Calu3 (cell line): ENCODE measurements at regions not wholly inside any gene's neighbourhood (a gene's known extent, or its start where the extent isn't known, plus 50 kb on each side); places are given as distances from the start of the nearest gene placed in this dataset.
"Not testable (repeated sequence)": the region's sequence is repeated elsewhere in the genome, so short reads cannot be mapped to it uniquely, and the experiment has no call there.

Experiments used
- BruUV-seq: library from RNA; stranded (reverse); fragments of 400-500 nt; replicated peaks from 2 replicates; lab custom pipeline; 2021; lab: Mats Ljungman, UMichigan
- CTCF ChIA-PET: fragments of 300-600 bp; sonication (Branson Sonifier 250); formaldehyde crosslinking; loops from one replicate; lab custom pipeline; 2022; ENCODE audit warnings: antibody characterized with exemption; lab: Charles Lee
- DNase-seq: peaks from one replicate; pipeline ENCODE4 v3.0.0; 2022
- H3K27ac Mint-ChIP-seq: one replicate; pipeline ENCODE4 v1.8.0; 2022; ENCODE audit warnings: mixed read lengths; ENCODE audit not compliant: unreplicated experiment
- H3K27me3 Mint-ChIP-seq: one replicate; pipeline ENCODE4 v1.8.0; 2022; ENCODE audit warnings: mixed read lengths; ENCODE audit not compliant: unreplicated experiment
- H3K36me3 Mint-ChIP-seq: one replicate; pipeline ENCODE4 v1.8.0; 2022; ENCODE audit warnings: mild to moderate bottlenecking, moderate library complexity, mixed read lengths; ENCODE audit not compliant: insufficient read depth, unreplicated experiment
- H3K4me1 Mint-ChIP-seq: one replicate; pipeline ENCODE4 v1.8.0; 2022; ENCODE audit warnings: mild to moderate bottlenecking, low read depth, mixed read lengths; ENCODE audit not compliant: unreplicated experiment
- H3K4me3 Mint-ChIP-seq: one replicate; pipeline ENCODE4 v1.8.0; 2022; ENCODE audit warnings: mild to moderate bottlenecking, low read depth, moderate library complexity, mixed read lengths; ENCODE audit not compliant: unreplicated experiment
- H3K9me3 Mint-ChIP-seq: one replicate; pipeline ENCODE4 v1.8.0; 2022; ENCODE audit warnings: low read depth, mixed read lengths; ENCODE audit not compliant: unreplicated experiment
- CTCF ChIP-seq: fragments of 200-600 bp; IDR thresholded peaks from one replicate; pipeline ENCODE4 v1.8.0; 2022; ENCODE audit warnings: antibody characterized with exemption; ENCODE audit not compliant: unreplicated experiment
- intact Hi-C: fragments of 100-400 bp; cut with micrococcal nuclease; formaldehyde crosslinking; loops from one replicate; pipeline ENCODE4 v1.10.0; 2022; ENCODE audit not compliant: unreplicated experiment

- BruUV-seq = no TSS peak
- Mint-ChIP-seq H3K4me1 (no peaks in the 10 kb centered on the region), H3K27me3 (no peaks in the 10 kb centered on the region), H3K36me3 (no peaks in the 10 kb centered on the region), H3K4me3 (no peak overlapping the region), H3K27ac (no peak overlapping the region), H3K9me3 (peaks cover 10% of the 10 kb centered on the region)
- intact Hi-C loops = no loop called here
- TF ChIP-seq CTCF = no peak
- DNase-seq = no peak
- CTCF ChIA-PET = no interaction called here
Observed at GRCh38 chr4:14000091-14000814, 372.7 kb upstream of the BOD1L1 start.

GRCh38 chr4:14002331-14002730, 374.8 kb upstream of the BOD1L1 start:
- H3K4me1 Mint-ChIP-seq, H3K4me3 Mint-ChIP-seq, DNase-seq, BruUV-seq, H3K27ac Mint-ChIP-seq, H3K36me3 Mint-ChIP-seq, H3K9me3 Mint-ChIP-seq, H3K27me3 Mint-ChIP-seq, intact Hi-C loops: not testable (repeated sequence)
- CTCF ChIA-PET = interaction anchor here (0.5 kb wide), 1 partner anchor 262 kb away, joined by 6 read pairs; no protein-coding TSS in a partner anchor

GRCh38 chr4:14008494-14008893, 381.0 kb upstream of the BOD1L1 start:
- Mint-ChIP-seq H3K27ac (no peak overlapping the region), H3K4me1 (no peaks in the 10 kb centered on the region), H3K27me3 (no peaks in the 10 kb centered on the region), H3K4me3 (no peak overlapping the region), H3K36me3 (no peaks in the 10 kb centered on the region), H3K9me3 (no peaks in the 10 kb centered on the region)
- intact Hi-C loops = no loop called here
- BruUV-seq = no TSS peak
- DNase-seq = no peak
- TF ChIP-seq CTCF = no peak
- CTCF ChIA-PET = no interaction called here

GRCh38 chr4:14018191-14018853, 390.8 kb upstream of the BOD1L1 start:
- Mint-ChIP-seq H3K27me3 (no peaks in the 10 kb centered on the region), H3K9me3 (no peaks in the 10 kb centered on the region), H3K4me3 (no peak overlapping the region), H3K4me1 (no peaks in the 10 kb centered on the region), H3K36me3 (no peaks in the 10 kb centered on the region), H3K27ac (no peak overlapping the region)
- no TSS peak for BruUV-seq
- no peak for TF ChIP-seq CTCF
- no peak for DNase-seq
- CTCF ChIA-PET = no interaction called here
- intact Hi-C loops = no loop called here

- Mint-ChIP-seq H3K9me3 (no peaks in the 10 kb centered on the region), H3K4me3 (no peak overlapping the region), H3K4me1 (no peaks in the 10 kb centered on the region), H3K27me3 (no peaks in the 10 kb centered on the region), H3K36me3 (no peaks in the 10 kb centered on the region), H3K27ac (no peak overlapping the region)
- no TSS peak for BruUV-seq
- DNase-seq = no peak
- CTCF ChIA-PET = interaction anchor here (0.7 kb wide), 1 partner anchor 9 kb away, joined by 3 read pairs; no protein-coding TSS in a partner anchor
- no peak for TF ChIP-seq CTCF
- intact Hi-C loops = no loop called here
Observed at GRCh38 chr4:14022456-14022855, 394.9 kb upstream of the BOD1L1 start.
